Mammary epithelial cell (primary cell): ENCODE measurements at regions not wholly inside any gene's neighbourhood (a gene's known extent, or its start where the extent isn't known, plus 50 kb on each side); places are given as distances from the start of the nearest gene placed in this dataset.

ENCODE experiments used
- EZH2 ChIP-seq: IDR thresholded peaks from 2 replicates; pipeline ENCODE4 v1.6.1; 2012; ENCODE audit warnings: low read length, inconsistent platforms, borderline replicate concordance
- TF ChIP-seq, protein P1 (sequence below), 2 donors: IDR thresholded peaks in 1 of 2; conservative IDR thresholded peaks in 1 of 2; 2 replicates each; pipeline ENCODE4 v1.5.1; 2011 to 2012; ENCODE audit warnings: inconsistent platforms in 2 of 2, low read length in 2 of 2, mild to moderate bottlenecking in 2 of 2, control low read depth in 1 of 2, low read depth in 1 of 2; ENCODE audit not compliant: insufficient read depth in 1 of 2; ENCODE audit errors: extremely low read depth in 1 of 2

DNA sequence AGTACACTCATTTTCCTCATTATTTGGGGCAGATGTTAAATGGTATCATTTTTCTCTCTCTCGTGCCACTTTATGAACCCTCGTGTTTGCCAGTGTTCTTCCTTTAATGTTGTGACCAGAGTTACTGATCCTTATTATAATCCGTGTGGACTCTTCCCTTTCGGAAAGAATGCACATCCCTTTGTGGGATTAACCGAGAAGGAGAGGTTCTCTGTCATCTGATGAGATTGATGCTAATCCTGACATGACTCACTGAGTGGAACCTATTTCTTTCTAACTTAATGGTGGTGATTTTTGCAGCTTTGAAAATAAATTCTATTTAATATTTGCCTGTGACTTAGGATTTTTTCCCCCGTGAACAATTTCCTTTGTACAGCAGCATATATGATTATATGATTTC lies 300.0 kb upstream of the MAN1A1 start:
- TF ChIP-seq, protein P1, sequence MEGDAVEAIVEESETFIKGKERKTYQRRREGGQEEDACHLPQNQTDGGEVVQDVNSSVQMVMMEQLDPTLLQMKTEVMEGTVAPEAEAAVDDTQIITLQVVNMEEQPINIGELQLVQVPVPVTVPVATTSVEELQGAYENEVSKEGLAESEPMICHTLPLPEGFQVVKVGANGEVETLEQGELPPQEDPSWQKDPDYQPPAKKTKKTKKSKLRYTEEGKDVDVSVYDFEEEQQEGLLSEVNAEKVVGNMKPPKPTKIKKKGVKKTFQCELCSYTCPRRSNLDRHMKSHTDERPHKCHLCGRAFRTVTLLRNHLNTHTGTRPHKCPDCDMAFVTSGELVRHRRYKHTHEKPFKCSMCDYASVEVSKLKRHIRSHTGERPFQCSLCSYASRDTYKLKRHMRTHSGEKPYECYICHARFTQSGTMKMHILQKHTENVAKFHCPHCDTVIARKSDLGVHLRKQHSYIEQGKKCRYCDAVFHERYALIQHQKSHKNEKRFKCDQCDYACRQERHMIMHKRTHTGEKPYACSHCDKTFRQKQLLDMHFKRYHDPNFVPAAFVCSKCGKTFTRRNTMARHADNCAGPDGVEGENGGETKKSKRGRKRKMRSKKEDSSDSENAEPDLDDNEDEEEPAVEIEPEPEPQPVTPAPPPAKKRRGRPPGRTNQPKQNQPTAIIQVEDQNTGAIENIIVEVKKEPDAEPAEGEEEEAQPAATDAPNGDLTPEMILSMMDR (conservative IDR thresholded peaks at IDR 0.05 in 1 of 2, IDR thresholded peaks at IDR 0.05 in 1 of 2; ENCODE audit: extremely low read depth in 1 of 2, insufficient read depth in 1 of 2, low read depth in 1 of 2, low read length in 2 of 2), result no peak
- no peak for TF ChIP-seq EZH2
